Stimulated activated CD8-positive, alpha-beta memory T cell treated with anti-CD3 and anti-CD28 coated beads, Interleukin-12 subunit alpha, Interleukin-12 subunit beta, amount 100 ng/mL, for 1 hour (primary cell): ENCODE measurements at regions not wholly inside any gene's neighbourhood (a gene's known extent, or its start where the extent isn't known, plus 50 kb on each side); places are given as distances from the start of the nearest gene placed in this dataset.
"Not testable (repeated sequence)": the region's sequence is repeated elsewhere in the genome, so short reads cannot be mapped to it uniquely, and the experiment has no call there.

Experiments
- DNase-seq: peaks from one replicate; pipeline ENCODE4 v3.0.0-alpha.2; 2020; ENCODE audit warnings: low read depth

GRCh38 chr4:12053966-12054365 is 625.3 kb upstream of the HS3ST1 start:
- no peak for DNase-seq

- DNase-seq = no peak
These were observed 624.9 kb upstream of the HS3ST1 start for GRCh38 chr4:12053556-12053955.

GRCh38 chr4:12050357-12050756 is 621.7 kb upstream of the HS3ST1 start:
- no peak for DNase-seq

GRCh38 chr4:12042818-12043217 is 614.1 kb upstream of the HS3ST1 start:
- no peak for DNase-seq

- DNase-seq = no peak
These were observed 613.1 kb upstream of the HS3ST1 start for GRCh38 chr4:12041828-12042227.

GRCh38 chr4:12036450-12036849 is 607.8 kb upstream of the HS3ST1 start:
- no peak for DNase-seq

GRCh38 chr4:12028258-12028657 is 599.6 kb upstream of the HS3ST1 start:
- DNase-seq = no peak

GRCh38 chr4:12022409-12022808 is 593.7 kb upstream of the HS3ST1 start:
- no peak for DNase-seq

- DNase-seq = no peak
These were observed 588.0 kb upstream of the HS3ST1 start for GRCh38 chr4:12016729-12017128.

GRCh38 chr4:12005471-12005870 is 576.8 kb upstream of the HS3ST1 start:
- DNase-seq = no peak

GRCh38 chr4:11996581-11996980 is 567.9 kb upstream of the HS3ST1 start:
- not testable (repeated sequence) for DNase-seq

- DNase-seq = no peak
These were observed 548.1 kb upstream of the HS3ST1 start for GRCh38 chr4:11976726-11977263.

- no peak for DNase-seq
These were observed 544.6 kb upstream of the HS3ST1 start for GRCh38 chr4:11973270-11973669.

GRCh38 chr4:11970754-11971153 is 542.1 kb upstream of the HS3ST1 start:
- DNase-seq = no peak

- DNase-seq = no peak
These were observed 538.1 kb upstream of the HS3ST1 start for GRCh38 chr4:11966782-11967181.

- no peak for DNase-seq
These were observed 525.4 kb upstream of the HS3ST1 start for GRCh38 chr4:11954093-11954492.

GRCh38 chr4:11949355-11949754 is 520.7 kb upstream of the HS3ST1 start:
- no peak for DNase-seq

- not testable (repeated sequence) for DNase-seq
These were observed 518.9 kb upstream of the HS3ST1 start for GRCh38 chr4:11947629-11948028.

GRCh38 chr4:11937941-11938340 is 509.2 kb upstream of the HS3ST1 start:
- DNase-seq = no peak

GRCh38 chr4:11931266-11931820 is 502.6 kb upstream of the HS3ST1 start:
- no peak for DNase-seq

GRCh38 chr4:11929080-11929479 is 500.4 kb upstream of the HS3ST1 start:
- DNase-seq = no peak

GRCh38 chr4:11919316-11919715 is 490.6 kb upstream of the HS3ST1 start:
- no peak for DNase-seq

GRCh38 chr4:11914406-11914805 is 485.7 kb upstream of the HS3ST1 start:
- no peak for DNase-seq

- DNase-seq = no peak
These were observed 484.2 kb upstream of the HS3ST1 start for GRCh38 chr4:11912886-11913285.
